Tibial artery (tissue), 4 donors: ENCODE measurements at regions not wholly inside any gene's neighbourhood (a gene's known extent, or its start where the extent isn't known, plus 50 kb on each side); places are given as distances from the start of the nearest gene placed in this dataset.

Experiments
- DNase-seq, 2 donors: peaks; one replicate each; pipeline ENCODE4 v3.0.0-alpha.2; 2019
- H3K27ac ChIP-seq, 2 donors: fragments of 200-600 bp; sonication (generic) in 1 of 2; 1 replicate in 1 of 2; 2 replicates in 1 of 2; pipeline ENCODE4 v1.5.1; 2018 to 2019; ENCODE audit warnings: mild to moderate bottlenecking in 1 of 2
- H3K27me3 ChIP-seq, 2 donors: fragments of 200-600 bp; sonication (generic) in 1 of 2; one replicate each; pipeline versions ENCODE4 v1.5.1 to v1.6.0; 2016 to 2019
- H3K36me3 ChIP-seq, 3 donors: fragments of 200-600 bp; sonication (generic) in 2 of 3; one replicate each; pipeline ENCODE4 v1.5.1; 2016 to 2019; ENCODE audit warnings: mild to moderate bottlenecking in 2 of 3
- H3K4me1 ChIP-seq, 4 donors: fragments of 200-600 bp; sonication (generic) in 2 of 4; 1 replicate in 3 of 4; 2 replicates in 1 of 4; pipeline ENCODE4 v1.5.1; 2016 to 2019
- H3K4me3 ChIP-seq, 2 donors: fragments of 200-600 bp; sonication (generic) in 1 of 2; 1 replicate in 1 of 2; 2 replicates in 1 of 2; pipeline ENCODE4 v1.5.1; 2018 to 2019; ENCODE audit warnings: mild to moderate bottlenecking in 2 of 2
- H3K9me3 ChIP-seq, 3 donors: fragments of 200-600 bp; sonication (generic) in 1 of 3; one replicate each; pipeline ENCODE4 v1.5.1; 2016 to 2019
- intact Hi-C: fragments of 100-400 bp; cut with DNase I; formaldehyde crosslinking; loops from one replicate; pipeline ENCODE4 v1.15.0; 2023; ENCODE audit warnings: low total_unique reads
- TF ChIP-seq, protein P1 (sequence below), 2 experiments: fragments of 200-600 bp in 1 of 2; fragments of 450-650 bp in 1 of 2; IDR thresholded peaks; one replicate each; pipeline ENCODE4 v1.5.1; 2017 to 2019; ENCODE audit warnings: antibody characterized with exemption in 2 of 2, mild to moderate bottlenecking in 1 of 2, moderate library complexity in 1 of 2

GRCh38 chr13:24613755-24614154 lies 66.5 kb upstream of the ATP12A start:
- no peak for DNase-seq
- H3K27ac ChIP-seq: no peak overlapping the region
- intact Hi-C loops: no loop called here
- TF ChIP-seq, protein P1, sequence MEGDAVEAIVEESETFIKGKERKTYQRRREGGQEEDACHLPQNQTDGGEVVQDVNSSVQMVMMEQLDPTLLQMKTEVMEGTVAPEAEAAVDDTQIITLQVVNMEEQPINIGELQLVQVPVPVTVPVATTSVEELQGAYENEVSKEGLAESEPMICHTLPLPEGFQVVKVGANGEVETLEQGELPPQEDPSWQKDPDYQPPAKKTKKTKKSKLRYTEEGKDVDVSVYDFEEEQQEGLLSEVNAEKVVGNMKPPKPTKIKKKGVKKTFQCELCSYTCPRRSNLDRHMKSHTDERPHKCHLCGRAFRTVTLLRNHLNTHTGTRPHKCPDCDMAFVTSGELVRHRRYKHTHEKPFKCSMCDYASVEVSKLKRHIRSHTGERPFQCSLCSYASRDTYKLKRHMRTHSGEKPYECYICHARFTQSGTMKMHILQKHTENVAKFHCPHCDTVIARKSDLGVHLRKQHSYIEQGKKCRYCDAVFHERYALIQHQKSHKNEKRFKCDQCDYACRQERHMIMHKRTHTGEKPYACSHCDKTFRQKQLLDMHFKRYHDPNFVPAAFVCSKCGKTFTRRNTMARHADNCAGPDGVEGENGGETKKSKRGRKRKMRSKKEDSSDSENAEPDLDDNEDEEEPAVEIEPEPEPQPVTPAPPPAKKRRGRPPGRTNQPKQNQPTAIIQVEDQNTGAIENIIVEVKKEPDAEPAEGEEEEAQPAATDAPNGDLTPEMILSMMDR (IDR thresholded peaks at IDR 0.05): no peak
- no peaks in the 10 kb centered on the region for H3K9me3 ChIP-seq
- no peak overlapping the region for H3K4me3 ChIP-seq
- no peaks in the 10 kb centered on the region for H3K27me3 ChIP-seq
- H3K4me1 ChIP-seq: no peaks in the 10 kb centered on the region
- no peaks in the 10 kb centered on the region for H3K36me3 ChIP-seq

GRCh38 chr13:24614306-24615080 lies 65.7 kb upstream of the ATP12A start:
- Histone ChIP-seq H3K4me3 (no peak overlapping the region), H3K9me3 (no peaks in the 10 kb centered on the region), H3K27ac (no peak overlapping the region), H3K4me1 (no peaks in the 10 kb centered on the region), H3K36me3 (no peaks in the 10 kb centered on the region), H3K27me3 (no peaks in the 10 kb centered on the region)
- TF ChIP-seq, protein P1 (IDR thresholded peaks at IDR 0.05): no peak
- DNase-seq: no peak
- intact Hi-C loops: no loop called here

GRCh38 chr13:24615114-24615513 lies 65.1 kb upstream of the ATP12A start:
- no peaks in the 10 kb centered on the region for H3K27me3 ChIP-seq
- intact Hi-C loops: no loop called here
- H3K27ac ChIP-seq: no peak overlapping the region
- TF ChIP-seq, protein P1 (IDR thresholded peaks at IDR 0.05): no peak
- H3K4me1 ChIP-seq: no peaks in the 10 kb centered on the region
- no peaks in the 10 kb centered on the region for H3K36me3 ChIP-seq
- no peaks in the 10 kb centered on the region for H3K9me3 ChIP-seq
- H3K4me3 ChIP-seq: no peak overlapping the region
- no peak for DNase-seq

GRCh38 chr13:24615911-24616472 lies 64.2 kb upstream of the ATP12A start:
- Histone ChIP-seq H3K4me3 (no peak overlapping the region), H3K4me1 (no peaks in the 10 kb centered on the region)

DNA sequence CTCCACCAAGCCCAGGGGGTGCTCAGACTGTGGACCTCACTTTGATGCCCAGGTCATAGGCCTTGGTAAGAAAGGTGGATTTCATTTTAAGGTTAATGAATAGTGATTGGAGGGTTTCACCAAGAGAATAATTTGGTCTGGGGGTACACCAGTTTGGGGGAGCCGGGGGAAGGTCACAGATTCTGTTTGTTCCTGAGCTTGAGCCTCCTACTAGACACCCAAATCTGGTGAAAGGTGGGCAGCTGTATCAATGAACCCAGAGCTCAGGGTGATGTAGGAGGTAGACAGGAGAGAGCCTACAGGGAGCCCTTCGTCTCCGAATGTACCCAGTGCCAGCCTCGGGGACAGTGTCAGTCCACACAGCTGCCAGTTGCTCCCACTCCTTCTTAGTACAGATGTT lies 63.7 kb upstream of the ATP12A start:
- H3K4me3 ChIP-seq: no peak overlapping the region
- H3K4me1 ChIP-seq: no peaks in the 10 kb centered on the region
- H3K36me3 ChIP-seq: no peaks in the 10 kb centered on the region
- no peak for DNase-seq
- no peaks in the 10 kb centered on the region for H3K27me3 ChIP-seq
- H3K27ac ChIP-seq: no peak overlapping the region
- TF ChIP-seq, protein P1 (IDR thresholded peaks at IDR 0.05): no peak
- intact Hi-C loops: no loop called here
- no peaks in the 10 kb centered on the region for H3K9me3 ChIP-seq

More at GRCh38 chr13:24615911-24616472, 64.2 kb upstream of the ATP12A start:
- Histone ChIP-seq H3K27ac (no peak overlapping the region), H3K36me3 (no peaks in the 10 kb centered on the region), H3K9me3 (no peaks in the 10 kb centered on the region), H3K27me3 (no peaks in the 10 kb centered on the region)
- TF ChIP-seq, protein P1 (IDR thresholded peaks at IDR 0.05): no peak
- no peak for DNase-seq
- intact Hi-C loops: no loop called here
